ENCODE measurements at regions not wholly inside any gene's neighbourhood (a gene's known extent, or its start where the extent isn't known, plus 50 kb on each side); places are given as distances from the start of the nearest gene placed in this dataset.

- no peak for TF ChIP-seq CTCF (conservative IDR thresholded peaks at IDR 0.05)
- H3K27me3 Mint-ChIP-seq (ENCODE audit: insufficient read depth), result no peaks in the 10 kb centered on the region
- Histone ChIP-seq H3K4me3 (ENCODE audit: low read length) (no peak overlapping the region), H3K27ac (ENCODE audit: low read depth, low read length) (no peak overlapping the region), H3K36me3 (ENCODE audit: control insufficient read depth, insufficient read depth, low read length) (no peaks in the 10 kb centered on the region), H3K27me3 (ENCODE audit: control insufficient read depth, insufficient read depth, low read length, poor library complexity, severe bottlenecking) (no peaks in the 10 kb centered on the region), H3K4me1 (ENCODE audit: control insufficient read depth, insufficient read depth, low read length) (no peaks in the 10 kb centered on the region), H3K9ac (ENCODE audit: extremely low read depth, low read length, poor library complexity, severe bottlenecking) (no peak overlapping the region), H3K9me3 (ENCODE audit: control insufficient read depth, low read length) (no peaks in the 10 kb centered on the region)
- 90% methylated on average over 1 of the region's 1 CpG; no CpG with 5 or more reads in 1 of the 2 experiments for WGBS, 2 experiments (ENCODE audit: insufficient coverage in 1 of 2, insufficient read length in 1 of 2)
- H3K9me3 Mint-ChIP-seq, result no peaks in the 10 kb centered on the region
- no peaks in the 10 kb centered on the region for H3K36me3 Mint-ChIP-seq (ENCODE audit: low read depth)
- DNase-seq, result no peak
- no peak overlapping the region for H3K4me3 Mint-ChIP-seq
- peaks cover 11% of the 10 kb centered on the region for H3K4me1 Mint-ChIP-seq
- H3K27ac Mint-ChIP-seq, result no peak overlapping the region
Measured at GRCh38 chr2:180872255-180872654, 108.2 kb upstream of the UBE2E3 start.

GRCh38 chr2:180871649-180872048 lies 108.8 kb upstream of the UBE2E3 start:
- peaks cover 11% of the 10 kb centered on the region for H3K4me1 Mint-ChIP-seq
- H3K4me3 Mint-ChIP-seq, result no peak overlapping the region
- Histone ChIP-seq H3K36me3 (ENCODE audit: control insufficient read depth, insufficient read depth, low read length) (no peaks in the 10 kb centered on the region), H3K9me3 (ENCODE audit: control insufficient read depth, low read length) (no peaks in the 10 kb centered on the region), H3K9ac (ENCODE audit: extremely low read depth, low read length, poor library complexity, severe bottlenecking) (no peak overlapping the region), H3K27ac (ENCODE audit: low read depth, low read length) (no peak overlapping the region), H3K4me1 (ENCODE audit: control insufficient read depth, insufficient read depth, low read length) (no peaks in the 10 kb centered on the region), H3K4me3 (ENCODE audit: low read length) (no peak overlapping the region), H3K27me3 (ENCODE audit: control insufficient read depth, insufficient read depth, low read length, poor library complexity, severe bottlenecking) (no peaks in the 10 kb centered on the region)
- DNase-seq, result no peak
- no peaks in the 10 kb centered on the region for H3K36me3 Mint-ChIP-seq (ENCODE audit: low read depth)
- TF ChIP-seq CTCF (conservative IDR thresholded peaks at IDR 0.05), result no peak
- H3K27ac Mint-ChIP-seq, result no peak overlapping the region
- H3K9me3 Mint-ChIP-seq, result no peaks in the 10 kb centered on the region
- WGBS, 2 experiments (ENCODE audit: insufficient coverage in 1 of 2, insufficient read length in 1 of 2), result 63 to 70% methylated on average over 3 to 4 of the region's 4 CpGs
- no peaks in the 10 kb centered on the region for H3K27me3 Mint-ChIP-seq (ENCODE audit: insufficient read depth)

- DNase-seq, result no peak
- Histone ChIP-seq H3K4me3 (ENCODE audit: low read length) (no peak overlapping the region), H3K36me3 (ENCODE audit: control insufficient read depth, insufficient read depth, low read length) (no peaks in the 10 kb centered on the region), H3K27ac (ENCODE audit: low read depth, low read length) (no peak overlapping the region), H3K4me1 (ENCODE audit: control insufficient read depth, insufficient read depth, low read length) (peaks cover 6% of the 10 kb centered on the region), H3K9me3 (ENCODE audit: control insufficient read depth, low read length) (peaks cover 3% of the 10 kb centered on the region), H3K9ac (ENCODE audit: extremely low read depth, low read length, poor library complexity, severe bottlenecking) (no peak overlapping the region), H3K27me3 (ENCODE audit: control insufficient read depth, insufficient read depth, low read length, poor library complexity, severe bottlenecking) (no peaks in the 10 kb centered on the region)
- H3K36me3 Mint-ChIP-seq (ENCODE audit: low read depth), result no peaks in the 10 kb centered on the region
- H3K9me3 Mint-ChIP-seq, result peaks cover 5% of the 10 kb centered on the region
- H3K4me1 Mint-ChIP-seq, result peaks cover 20% of the 10 kb centered on the region
- H3K27ac Mint-ChIP-seq, result no peak overlapping the region
- WGBS, 2 experiments (ENCODE audit: insufficient coverage in 1 of 2, insufficient read length in 1 of 2), result 94% methylated on average over 1 of the region's 2 CpGs; no CpG with 5 or more reads in 1 of the 2 experiments
- no peak for TF ChIP-seq CTCF (conservative IDR thresholded peaks at IDR 0.05)
- H3K27me3 Mint-ChIP-seq (ENCODE audit: insufficient read depth), result no peaks in the 10 kb centered on the region
- H3K4me3 Mint-ChIP-seq, result no peak overlapping the region
Measured at GRCh38 chr2:180849851-180850250, 130.6 kb upstream of the UBE2E3 start.
